WTC11 (cell line): ENCODE measurements at regions not wholly inside any gene's neighbourhood (a gene's known extent, or its start where the extent isn't known, plus 50 kb on each side); places are given as distances from the start of the nearest gene placed in this dataset.

ENCODE experiments used
- ATAC-seq: fragments of 200-7000 bp; cut with Tn5 transposase; 2 replicates; pipeline ENCODE4 v1.10.0; 2021; ENCODE audit warnings: mild to moderate bottlenecking, moderate library complexity
- CTCF ChIA-PET: fragments of 300-600 bp; sonication (Branson Sonifier 250); formaldehyde crosslinking; loops from one replicate; lab custom pipeline; 2021; ENCODE audit warnings: antibody characterized with exemption; lab: Charles Lee
- POLR2A ChIA-PET: fragments of 350-600 bp; sonication (Branson Sonifier 250); formaldehyde crosslinking; loops from one replicate; lab custom pipeline; 2021; ENCODE audit warnings: antibody characterized with exemption; lab: Charles Lee
- DNase-seq: peaks from one replicate; pipeline ENCODE4 v3.0.0; 2021; ENCODE audit warnings: low spot score
- H3K27ac Mint-ChIP-seq: 2 replicates; pipeline ENCODE4 v1.8.0; 2021; ENCODE audit warnings: mixed read lengths
- H3K27me3 Mint-ChIP-seq: 2 replicates; pipeline ENCODE4 v1.8.0; 2021; ENCODE audit warnings: low read depth, mild to moderate bottlenecking, moderate library complexity, mixed read lengths
- H3K36me3 Mint-ChIP-seq: 2 replicates; pipeline ENCODE4 v1.8.0; 2021; ENCODE audit warnings: mixed read lengths
- H3K4me1 Mint-ChIP-seq: 2 replicates; pipeline ENCODE4 v1.8.0; 2022; ENCODE audit warnings: mixed read lengths
- H3K4me3 Mint-ChIP-seq: 2 replicates; pipeline ENCODE4 v1.8.0; 2021; ENCODE audit warnings: mild to moderate bottlenecking, moderate library complexity, mixed read lengths
- H3K9me3 Mint-ChIP-seq: 2 replicates; pipeline ENCODE4 v1.8.0; 2021; ENCODE audit warnings: mixed read lengths
- AFF4 ChIP-seq: sonication (generic); formaldehyde crosslinking; IDR thresholded peaks from 2 replicates; pipeline ENCODE4 v1.8.1; 2023; ENCODE audit warnings: mild to moderate bottlenecking, missing genetic modification reagents, borderline replicate concordance
- ATF1 ChIP-seq: sonication (generic); formaldehyde crosslinking; IDR thresholded peaks from 2 replicates; pipeline ENCODE4 v1.8.1; 2023; ENCODE audit warnings: mild to moderate bottlenecking, moderate library complexity, missing genetic modification reagents
- CDX4 ChIP-seq: fragments of 250-450 bp; sonication (Bioruptor Pico); IDR thresholded peaks from 2 replicates; pipeline ENCODE4 v1.9.0; 2021; ENCODE audit warnings: moderate library complexity, mild to moderate bottlenecking, inconsistent platforms, borderline replicate concordance
- CREB1 ChIP-seq: sonication (generic); formaldehyde crosslinking; IDR thresholded peaks from 2 replicates; pipeline ENCODE4 v1.8.0; 2023; ENCODE audit warnings: mild to moderate bottlenecking, missing genetic modification reagents
- CREM ChIP-seq: sonication (generic); formaldehyde crosslinking; IDR thresholded peaks from 2 replicates; pipeline ENCODE4 v1.8.1; 2022; ENCODE audit warnings: mild to moderate bottlenecking, missing genetic modification reagents, moderate library complexity
- CTCF ChIP-seq: fragments of 200-600 bp; IDR thresholded peaks from 2 replicates; pipeline ENCODE4 v1.8.0; 2022; ENCODE audit warnings: antibody characterized with exemption
- ELF4 ChIP-seq: sonication (generic); formaldehyde crosslinking; IDR thresholded peaks from 2 replicates; pipeline ENCODE4 v1.8.1; 2022; ENCODE audit warnings: low read depth, mild to moderate bottlenecking, moderate library complexity, missing genetic modification reagents
- IRF2 ChIP-seq: sonication (generic); formaldehyde crosslinking; IDR thresholded peaks from 2 replicates; pipeline ENCODE4 v1.8.0; 2022; ENCODE audit warnings: low read depth, missing genetic modification reagents, borderline replicate concordance
- KAT7 ChIP-seq: sonication (generic); formaldehyde crosslinking; IDR thresholded peaks from 2 replicates; pipeline ENCODE4 v1.8.1; 2023; ENCODE audit warnings: missing genetic modification reagents, mild to moderate bottlenecking, borderline replicate concordance
- MXD4 ChIP-seq: fragments of 250-450 bp; sonication (Bioruptor Pico); IDR thresholded peaks from 2 replicates; pipeline ENCODE4 v1.8.0; 2021; ENCODE audit warnings: mild to moderate bottlenecking, moderate library complexity, borderline replicate concordance
- MYBL2 ChIP-seq: sonication (generic); formaldehyde crosslinking; IDR thresholded peaks from 2 replicates; pipeline ENCODE4 v1.8.1; 2023; ENCODE audit warnings: mild to moderate bottlenecking, moderate library complexity, missing genetic modification reagents
- NR3C1 ChIP-seq: sonication (generic); formaldehyde crosslinking; conservative IDR thresholded peaks from 2 replicates; pipeline ENCODE4 v1.8.1; 2023; ENCODE audit warnings: low read depth, mild to moderate bottlenecking, missing genetic modification reagents
- PRRX2 ChIP-seq: fragments of 250-450 bp; sonication (Bioruptor Pico); IDR thresholded peaks from 2 replicates; pipeline ENCODE4 v1.8.0; 2021; ENCODE audit warnings: mild to moderate bottlenecking
- RELA ChIP-seq: sonication (generic); formaldehyde crosslinking; IDR thresholded peaks from 2 replicates; pipeline ENCODE4 v1.8.1; 2022; ENCODE audit warnings: missing genetic modification reagents, mild to moderate bottlenecking, borderline replicate concordance
- SMAD3 ChIP-seq: sonication (generic); formaldehyde crosslinking; IDR thresholded peaks from 2 replicates; pipeline ENCODE4 v1.8.0; 2022; ENCODE audit warnings: missing genetic modification reagents, mild to moderate bottlenecking, borderline replicate concordance
- ZNF121 ChIP-seq: sonication (generic); formaldehyde crosslinking; IDR thresholded peaks from 2 replicates; pipeline ENCODE4 v1.8.0; 2023; ENCODE audit warnings: missing genetic modification reagents
- ZNF219 ChIP-seq: sonication (generic); formaldehyde crosslinking; IDR thresholded peaks from 2 replicates; pipeline ENCODE4 v1.8.0; 2023; ENCODE audit warnings: missing genetic modification reagents, mild to moderate bottlenecking, borderline replicate concordance
- ZNF263 ChIP-seq: sonication (generic); formaldehyde crosslinking; IDR thresholded peaks from 2 replicates; pipeline ENCODE4 v1.8.1; 2022; ENCODE audit warnings: low read depth, mild to moderate bottlenecking, moderate library complexity, missing genetic modification reagents
- ZNF281 ChIP-seq: sonication (generic); formaldehyde crosslinking; IDR thresholded peaks from 2 replicates; pipeline ENCODE4 v1.8.0; 2023; ENCODE audit warnings: mild to moderate bottlenecking, missing genetic modification reagents
- ZNF416 ChIP-seq: fragments of 250-450 bp; sonication (Bioruptor Pico); IDR thresholded peaks from 2 replicates; pipeline ENCODE4 v1.9.0; 2021; ENCODE audit warnings: mild to moderate bottlenecking, inconsistent platforms
- ZNF423 ChIP-seq: fragments of 250-450 bp; sonication (Bioruptor Pico); IDR thresholded peaks from 2 replicates; pipeline ENCODE4 v2.1.2; 2022; ENCODE audit warnings: mild to moderate bottlenecking, moderate library complexity
- ZNF532 ChIP-seq: fragments of 250-450 bp; sonication (Bioruptor Pico); IDR thresholded peaks from 2 replicates; pipeline ENCODE4 v1.9.0; 2021; ENCODE audit warnings: mild to moderate bottlenecking, borderline replicate concordance
- ZNF671 ChIP-seq: fragments of 250-450 bp; sonication (Bioruptor Pico); IDR thresholded peaks from 2 replicates; pipeline ENCODE4 v1.8.0; 2021; ENCODE audit warnings: mild to moderate bottlenecking

- no peak for TF ChIP-seq AFF4 (CRISPR knock-in tag)
- TF ChIP-seq ZNF416 (CRISPR knock-in tag), result no peak
- TF ChIP-seq ELF4 (CRISPR knock-in tag), result no peak
- TF ChIP-seq SMAD3, result no peak
- TF ChIP-seq NR3C1 (CRISPR knock-in tag), result no peak
- no peak for TF ChIP-seq ZNF121 (CRISPR knock-in tag)
- no peak for TF ChIP-seq MXD4 (CRISPR knock-in tag)
- TF ChIP-seq ZNF281 (CRISPR knock-in tag), result no peak
- no peak for TF ChIP-seq CREB1
- TF ChIP-seq ZNF219, result no peak
Measured at GRCh38 chr15:77865701-77866100, 211.8 kb downstream of the TBC1D2B start (continued).

GRCh38 chr15:77865106-77865610 is 212.4 kb downstream of the TBC1D2B start:
- ChIA-PET POLR2A (no interaction called here), CTCF (interaction anchor here (0.8 to 1.0 kb wide), 3 partner anchors 9 to 17 kb away, joined by 3 to 5 read pairs (median 4); no protein-coding TSS in a partner anchor)
- Mint-ChIP-seq H3K4me1 (peaks cover 9% of the 10 kb centered on the region), H3K4me3 (no peak overlapping the region), H3K9me3 (no peaks in the 10 kb centered on the region), H3K27me3 (no peaks in the 10 kb centered on the region; the same call in 1 of the 2 replicates), H3K27ac (no peak overlapping the region), H3K36me3 (no peaks in the 10 kb centered on the region)
- no peak for DNase-seq
- no peak for ATAC-seq
- TF ChIP-seq ZNF263 (CRISPR knock-in tag), result no peak
- no peak for TF ChIP-seq ZNF121 (CRISPR knock-in tag)
- TF ChIP-seq CDX4 (CRISPR knock-in tag), result no peak
- TF ChIP-seq ZNF532 (CRISPR knock-in tag), result no peak
- TF ChIP-seq ZNF671 (CRISPR knock-in tag), result no peak
- TF ChIP-seq ATF1 (CRISPR knock-in tag), result no peak
- TF ChIP-seq NR3C1 (CRISPR knock-in tag), result no peak
- TF ChIP-seq CREM (CRISPR knock-in tag), result no peak
- no peak for TF ChIP-seq PRRX2 (CRISPR knock-in tag)
- TF ChIP-seq ZNF423 (CRISPR knock-in tag), result no peak
- no peak for TF ChIP-seq RELA
- no peak for TF ChIP-seq KAT7 (CRISPR knock-in tag)
- no peak for TF ChIP-seq MYBL2
- no peak for TF ChIP-seq CTCF
- TF ChIP-seq IRF2, result no peak
